SK-N-MC (cell line): ENCODE measurements at regions not wholly inside any gene's neighbourhood (a gene's known extent, or its start where the extent isn't known, plus 50 kb on each side); places are given as distances from the start of the nearest gene placed in this dataset.

Experiments
- DNase-seq: peaks from one replicate; pipeline ENCODE4 v3.0.0-alpha.2; 2011; ENCODE audit warnings: low read depth, low spot score
- H3K27ac ChIP-seq: fragments of 200-600 bp; sonication (generic); 2 replicates; pipeline ENCODE4 v1.5.1; 2016; ENCODE audit warnings: mixed run types
- H3K36me3 ChIP-seq: fragments of 200-600 bp; sonication (generic); 2 replicates; pipeline ENCODE4 v1.6.1; 2017; ENCODE audit warnings: antibody characterized with exemption, low read length, mixed read lengths; ENCODE audit not compliant: insufficient read depth
- H3K4me3 ChIP-seq: fragments of 200-600 bp; sonication (generic); 2 replicates; pipeline ENCODE4 v1.5.1; 2016
- H3K9ac ChIP-seq: fragments of 200-600 bp; sonication (generic); 2 replicates; pipeline ENCODE4 v1.8.0; 2017; ENCODE audit warnings: mixed run types, mixed read lengths; ENCODE audit not compliant: insufficient read length
- H3K9me3 ChIP-seq: fragments of 200-600 bp; sonication (generic); 2 replicates; pipeline ENCODE4 v1.6.1; 2017; ENCODE audit warnings: low read depth, mild to moderate bottlenecking, antibody characterized with exemption, low read length, moderate library complexity, mixed read lengths
- EZH2 ChIP-seq: fragments of 200-600 bp; sonication (generic); IDR thresholded peaks from one replicate; pipeline ENCODE4 v1.6.1; 2017; ENCODE audit warnings: antibody characterized with exemption
- FOXP2 ChIP-seq: optimal IDR thresholded peaks from 2 replicates; pipeline ENCODE3; 2011; ENCODE audit warnings: mild to moderate bottlenecking, moderate library complexity; ENCODE audit not compliant: insufficient read depth; ENCODE audit errors: extremely low read length, control extremely low read depth
- POLR2AphosphoS5 ChIP-seq: IDR thresholded peaks from 2 replicates; pipeline ENCODE4 v1.6.1; 2012; ENCODE audit warnings: mild to moderate bottlenecking, low read depth, low read length, borderline replicate concordance

- Histone ChIP-seq H3K9ac (no peak overlapping the region), H3K27ac (no peak overlapping the region), H3K4me3 (no peak overlapping the region), H3K36me3 (no peaks in the 10 kb centered on the region), H3K9me3 (no peaks in the 10 kb centered on the region)
- TF ChIP-seq EZH2: no peak
- no peak for TF ChIP-seq POLR2AphosphoS5
- no peak for TF ChIP-seq FOXP2
- DNase-seq: no peak
Measured at GRCh38 chr12:127374447-127374846, 892.5 kb upstream of the TMEM132C start.

- no peaks in the 10 kb centered on the region for H3K9me3 ChIP-seq
- H3K27ac ChIP-seq: no peak overlapping the region
- TF ChIP-seq FOXP2 (no peak), EZH2 (no peak), POLR2AphosphoS5 (no peak)
- no peak overlapping the region for H3K9ac ChIP-seq
- no peaks in the 10 kb centered on the region for H3K36me3 ChIP-seq
- peak overlapping the region; percentile 70 for H3K4me3 ChIP-seq
- no peak for DNase-seq
Measured at GRCh38 chr12:127381043-127381668, 885.8 kb upstream of the TMEM132C start.

- Histone ChIP-seq H3K27ac (no peak overlapping the region), H3K9ac (no peak overlapping the region), H3K4me3 (no peak overlapping the region), H3K9me3 (no peaks in the 10 kb centered on the region), H3K36me3 (no peaks in the 10 kb centered on the region)
- no peak for DNase-seq
- TF ChIP-seq EZH2 (no peak), FOXP2 (no peak), POLR2AphosphoS5 (no peak)
Measured at GRCh38 chr12:127381681-127382080, 885.3 kb upstream of the TMEM132C start.

GRCh38 chr12:127383281-127383680, 883.7 kb upstream of the TMEM132C start:
- no peak for TF ChIP-seq EZH2
- TF ChIP-seq FOXP2: no peak
- no peak for TF ChIP-seq POLR2AphosphoS5
- no peaks in the 10 kb centered on the region for H3K36me3 ChIP-seq
- no peak overlapping the region for H3K27ac ChIP-seq
- H3K4me3 ChIP-seq: no peak overlapping the region
- no peak for DNase-seq
- no peak overlapping the region for H3K9ac ChIP-seq
- no peaks in the 10 kb centered on the region for H3K9me3 ChIP-seq

- no peaks in the 10 kb centered on the region for H3K9me3 ChIP-seq
- H3K36me3 ChIP-seq: no peaks in the 10 kb centered on the region
- H3K4me3 ChIP-seq: no peak overlapping the region
- no peak overlapping the region for H3K27ac ChIP-seq
- no peak for TF ChIP-seq EZH2
- no peak for TF ChIP-seq FOXP2
- no peak for TF ChIP-seq POLR2AphosphoS5
- no peak for DNase-seq
- no peak overlapping the region for H3K9ac ChIP-seq
Measured at GRCh38 chr12:127386723-127387122, 880.2 kb upstream of the TMEM132C start.

- DNase-seq: no peak
- H3K9ac ChIP-seq: no peak overlapping the region
- no peaks in the 10 kb centered on the region for H3K9me3 ChIP-seq
- TF ChIP-seq FOXP2: no peak
- no peak for TF ChIP-seq POLR2AphosphoS5
- TF ChIP-seq EZH2: no peak
- no peaks in the 10 kb centered on the region for H3K36me3 ChIP-seq
- no peak overlapping the region for H3K4me3 ChIP-seq
- no peak overlapping the region for H3K27ac ChIP-seq
Measured at GRCh38 chr12:127388985-127389384, 878.0 kb upstream of the TMEM132C start.

- no peak overlapping the region for H3K27ac ChIP-seq
- no peaks in the 10 kb centered on the region for H3K36me3 ChIP-seq
- DNase-seq: no peak
- H3K9ac ChIP-seq: no peak overlapping the region
- no peaks in the 10 kb centered on the region for H3K9me3 ChIP-seq
- no peak for TF ChIP-seq EZH2
- no peak for TF ChIP-seq FOXP2
- TF ChIP-seq POLR2AphosphoS5: no peak
- H3K4me3 ChIP-seq: no peak overlapping the region
Measured at GRCh38 chr12:127389923-127390322, 877.0 kb upstream of the TMEM132C start.

- no peaks in the 10 kb centered on the region for H3K36me3 ChIP-seq
- TF ChIP-seq EZH2 (no peak), POLR2AphosphoS5 (no peak), FOXP2 (no peak)
- no peak for DNase-seq
- no peaks in the 10 kb centered on the region for H3K9me3 ChIP-seq
- H3K27ac ChIP-seq: no peak overlapping the region
- no peak overlapping the region for H3K4me3 ChIP-seq
- no peak overlapping the region for H3K9ac ChIP-seq
Measured at GRCh38 chr12:127393465-127393864, 873.5 kb upstream of the TMEM132C start.

- H3K36me3 ChIP-seq: no peaks in the 10 kb centered on the region
- DNase-seq: no peak
- no peaks in the 10 kb centered on the region for H3K9me3 ChIP-seq
- no peak overlapping the region for H3K9ac ChIP-seq
- TF ChIP-seq FOXP2: no peak
- no peak for TF ChIP-seq EZH2
- no peak overlapping the region for H3K4me3 ChIP-seq
- no peak overlapping the region for H3K27ac ChIP-seq
Measured at GRCh38 chr12:127393896-127394295, 873.1 kb upstream of the TMEM132C start.
